K562 (cell line): ENCODE measurements at regions not wholly inside any gene's neighbourhood (a gene's known extent, or its start where the extent isn't known, plus 50 kb on each side); places are given as distances from the start of the nearest gene placed in this dataset.

Experiments used
- CEBPB ChIP-seq: fragments of 450-650 bp; IDR thresholded peaks from 2 replicates; pipeline ENCODE4 v1.6.1; 2016; ENCODE audit warnings: missing genetic modification characterization, missing compliant biosample characterization
- E2F4 ChIP-seq: sonication (generic); formaldehyde crosslinking; IDR thresholded peaks from 2 replicates; pipeline ENCODE4 v1.8.0; 2022; ENCODE audit warnings: mild to moderate bottlenecking, low read depth, missing genetic modification reagents
- FOXP4 ChIP-seq: sonication (generic); formaldehyde crosslinking; IDR thresholded peaks from 2 replicates; pipeline ENCODE4 v1.8.0; 2022; ENCODE audit warnings: mild to moderate bottlenecking, missing genetic modification reagents, borderline replicate concordance
- HDAC1 ChIP-seq, 2 experiments: fragments of 450-650 bp; IDR thresholded peaks; 2 replicates each; pipeline ENCODE4 v1.6.1; 2016 to 2017; ENCODE audit warnings: inconsistent platforms in 1 of 2, mild to moderate bottlenecking in 1 of 2, moderate library complexity in 1 of 2
- KHSRP ChIP-seq: fragments of 450-650 bp; IDR thresholded peaks from 2 replicates; pipeline ENCODE4 v1.6.1; 2017
- MLX ChIP-seq, 2 experiments: fragments of 450-650 bp in 1 of 2; sonication (generic) in 1 of 2; formaldehyde crosslinking; conservative IDR thresholded peaks; 2 replicates each; pipeline versions ENCODE4 v1.4.0 to v1.8.1; 2020 to 2022; ENCODE audit warnings: mild to moderate bottlenecking in 1 of 2, missing genetic modification reagents in 1 of 2
- PKNOX1 ChIP-seq: fragments of 450-650 bp; IDR thresholded peaks from 2 replicates; pipeline ENCODE4 v1.6.1; 2016
- SNIP1 ChIP-seq: fragments of 450-650 bp; IDR thresholded peaks from 2 replicates; pipeline ENCODE4 v1.7.1; 2017; ENCODE audit warnings: low read depth, mild to moderate bottlenecking
- SNRNP70 ChIP-seq: fragments of 200-400 bp; formaldehyde crosslinking; optimal IDR thresholded peaks from 2 replicates; pipeline ENCODE3; 2017; ENCODE audit warnings: low read depth, low read length
- ZNF174 ChIP-seq: fragments of 250-450 bp; sonication (Bioruptor Pico); IDR thresholded peaks from 2 replicates; pipeline ENCODE4 v1.4.0; 2020; ENCODE audit warnings: mild to moderate bottlenecking
- ZNF518B ChIP-seq: fragments of 250-450 bp; sonication (Bioruptor Pico); IDR thresholded peaks from 2 replicates; pipeline ENCODE4 v1.5.0; 2021; ENCODE audit warnings: mild to moderate bottlenecking, moderate library complexity

- TF ChIP-seq ZNF518B (CRISPR knock-in tag), result no peak
- TF ChIP-seq KHSRP, result no peak
- TF ChIP-seq CEBPB, result no peak
- TF ChIP-seq SNRNP70, result no peak
- TF ChIP-seq SNIP1, result no peak
- no peak for TF ChIP-seq FOXP4 (CRISPR knock-in tag)
- no peak for TF ChIP-seq MLX (CRISPR knock-in tag; conservative IDR thresholded peaks at IDR 0.05)
- no peak for TF ChIP-seq HDAC1 (IDR thresholded peaks at IDR 0.05)
- no peak for TF ChIP-seq PKNOX1
- TF ChIP-seq E2F4, result no peak
- TF ChIP-seq ZNF174 (CRISPR knock-in tag), result no peak
These were observed 102.9 kb downstream of the DYRK2 start (continued) for GRCh38 chr12:67751381-67751928.
